ENCODE measurements at regions not wholly inside any gene's neighbourhood (a gene's known extent, or its start where the extent isn't known, plus 50 kb on each side); places are given as distances from the start of the nearest gene placed in this dataset.

DNA sequence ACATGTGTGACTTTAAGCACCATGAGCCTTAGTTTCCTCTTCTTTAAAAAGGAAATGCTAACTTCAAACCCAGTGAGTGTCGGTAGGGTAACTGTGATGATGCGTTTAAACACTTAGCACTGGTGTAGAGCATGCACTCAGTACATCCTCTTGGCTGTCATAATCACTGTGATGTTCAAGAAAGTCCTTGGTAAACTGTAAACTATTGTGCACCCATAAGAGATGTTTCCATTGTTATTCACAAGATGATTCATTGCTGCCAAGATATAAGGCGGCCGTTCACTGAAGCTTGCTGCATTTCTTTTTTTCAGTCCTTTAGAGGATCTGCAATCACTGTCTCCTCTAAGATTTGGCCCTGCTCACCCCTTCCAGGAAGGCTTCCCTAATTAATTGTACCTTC is 61.8 kb upstream of the DAB1 start:
- TF ChIP-seq CTCF (IDR thresholded peaks at IDR 0.05; ENCODE audit: low read depth, low read length, missing input control) (no peak), MAX (IDR thresholded peaks at IDR 0.05) (no peak), TAF1 (conservative IDR thresholded peaks at IDR 0.05) (no peak), FOXA1 (IDR thresholded peaks at IDR 0.05) (no peak), GABPA (IDR thresholded peaks at IDR 0.05 in 1 of 2, conservative IDR thresholded peaks at IDR 0.05 in 1 of 2) (no peak), REST (IDR thresholded peaks at IDR 0.05) (no peak), YY1 (IDR thresholded peaks at IDR 0.05) (no peak), FOXA2 (IDR thresholded peaks at IDR 0.05) (no peak), JUND (IDR thresholded peaks at IDR 0.05) (no peak)

All from liver (tissue), 3 donors.